ENCODE measurements at regions not wholly inside any gene's neighbourhood (a gene's known extent, or its start where the extent isn't known, plus 50 kb on each side); places are given as distances from the start of the nearest gene placed in this dataset.

GRCh38 chr4:145348291-145348690 lies 133.4 kb upstream of the SMAD1 start:
- intact Hi-C loops (cut with DNase I): no loop called here

GRCh38 chr4:145347684-145348083 lies 134.0 kb upstream of the SMAD1 start:
- DNase-seq: no peak
- intact Hi-C loops (cut with DNase I): no loop called here

More at GRCh38 chr4:145348291-145348690, 133.4 kb upstream of the SMAD1 start:
- DNase-seq: no peak

- DNase-seq: no peak
- intact Hi-C loops (cut with DNase I): no loop called here
Measured at GRCh38 chr4:145346081-145346480, 135.6 kb upstream of the SMAD1 start.

GRCh38 chr4:145345401-145345800 lies 136.3 kb upstream of the SMAD1 start:
- intact Hi-C loops (cut with DNase I): no loop called here
- no peak for DNase-seq

GRCh38 chr4:145341381-145341780 lies 140.3 kb upstream of the SMAD1 start:
- no peak for DNase-seq
- intact Hi-C loops (cut with DNase I): no loop called here

- intact Hi-C loops (cut with DNase I): no loop called here
- DNase-seq: no peak
Measured at GRCh38 chr4:145340071-145340675, 141.5 kb upstream of the SMAD1 start.

GRCh38 chr4:145339075-145339725 lies 142.5 kb upstream of the SMAD1 start:
- no peak for DNase-seq
- intact Hi-C loops (cut with DNase I): no loop called here

GRCh38 chr4:145338568-145338967 lies 143.1 kb upstream of the SMAD1 start:
- intact Hi-C loops (cut with DNase I): no loop called here
- DNase-seq: no peak

GRCh38 chr4:145337391-145337790 lies 144.3 kb upstream of the SMAD1 start:
- no peak for DNase-seq
- intact Hi-C loops (cut with DNase I): no loop called here

GRCh38 chr4:145333786-145334185 lies 147.9 kb upstream of the SMAD1 start:
- DNase-seq: no peak
- intact Hi-C loops (cut with DNase I): no loop called here

- intact Hi-C loops (cut with DNase I): no loop called here
Measured at GRCh38 chr4:145326491-145326890, 146.1 kb upstream of the OTUD4 start.

GRCh38 chr4:145324161-145324560 lies 143.8 kb upstream of the OTUD4 start:
- DNase-seq: no peak
- intact Hi-C loops (cut with DNase I): no loop called here

More at GRCh38 chr4:145326491-145326890, 146.1 kb upstream of the OTUD4 start:
- DNase-seq: no peak

- intact Hi-C loops (cut with DNase I): no loop called here
- no peak for DNase-seq
Measured at GRCh38 chr4:145320294-145320693, 139.9 kb upstream of the OTUD4 start.

GRCh38 chr4:145319751-145320150 lies 139.4 kb upstream of the OTUD4 start:
- intact Hi-C loops (cut with DNase I): no loop called here
- DNase-seq: no peak

GRCh38 chr4:145316897-145317574 lies 136.6 kb upstream of the OTUD4 start:
- intact Hi-C loops (cut with DNase I): no loop called here
- DNase-seq: no peak

GRCh38 chr4:145315811-145316225 lies 135.4 kb upstream of the OTUD4 start:
- intact Hi-C loops (cut with DNase I): no loop called here
- no peak for DNase-seq

GRCh38 chr4:145308598-145308997 lies 128.2 kb upstream of the OTUD4 start:
- intact Hi-C loops (cut with DNase I): no loop called here
- DNase-seq: no peak

GRCh38 chr4:145307763-145308430 lies 127.5 kb upstream of the OTUD4 start:
- intact Hi-C loops (cut with DNase I): no loop called here

GRCh38 chr4:145307120-145307519 lies 126.7 kb upstream of the OTUD4 start:
- intact Hi-C loops (cut with DNase I): no loop called here
- no peak for DNase-seq

More at GRCh38 chr4:145307763-145308430, 127.5 kb upstream of the OTUD4 start:
- DNase-seq: no peak

GRCh38 chr4:145302725-145303124 lies 122.3 kb upstream of the OTUD4 start:
- no peak for DNase-seq
- intact Hi-C loops (cut with DNase I): no loop called here

- DNase-seq: no peak
- intact Hi-C loops (cut with DNase I): no loop called here
Measured at GRCh38 chr4:145301386-145302080, 121.1 kb upstream of the OTUD4 start.

Data from posterior cingulate gyrus (tissue), 11 donors.